GM10266 (cell line): ENCODE measurements at regions not wholly inside any gene's neighbourhood (a gene's known extent, or its start where the extent isn't known, plus 50 kb on each side); places are given as distances from the start of the nearest gene placed in this dataset.

Experiments
- DNase-seq: peaks from one replicate; pipeline ENCODE4 v3.0.0; 2012; ENCODE audit errors: extremely low spot score
- CTCF ChIP-seq: IDR thresholded peaks from 2 replicates; pipeline ENCODE4 v1.5.1; 2012; ENCODE audit warnings: mild to moderate bottlenecking, low read depth; ENCODE audit not compliant: control insufficient read depth, insufficient read depth; ENCODE audit errors: missing control alignments

DNA sequence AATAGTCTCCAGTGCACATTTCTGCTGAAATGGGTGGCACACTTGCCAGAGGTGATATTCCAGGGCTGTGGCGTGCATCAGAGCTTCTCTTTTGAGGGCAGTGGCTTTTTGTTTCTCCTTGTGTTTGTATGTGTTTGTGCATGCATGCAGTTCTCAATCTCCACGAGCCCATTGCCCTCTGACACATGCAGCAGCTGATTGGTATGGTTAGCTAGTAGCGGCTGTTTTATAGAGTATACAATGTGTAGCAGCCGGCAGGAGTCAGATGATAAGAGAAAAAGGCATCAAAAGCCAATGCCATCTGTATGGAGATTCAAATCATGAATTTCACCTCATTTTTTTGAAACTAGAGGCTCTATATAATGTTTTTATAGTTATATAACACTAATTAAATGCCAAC, 616.9 kb upstream of the STXBP6 start:
- no peak for TF ChIP-seq CTCF

GRCh38 chr14:25658988-25659387, 609.0 kb upstream of the STXBP6 start:
- TF ChIP-seq CTCF: no peak

More for the DNA sequence above, 616.9 kb upstream of the STXBP6 start:
- no peak for DNase-seq

GRCh38 chr14:25630447-25630846, 580.5 kb upstream of the STXBP6 start:
- no peak for TF ChIP-seq CTCF
- no peak for DNase-seq

More at GRCh38 chr14:25658988-25659387, 609.0 kb upstream of the STXBP6 start:
- no peak for DNase-seq

DNA sequence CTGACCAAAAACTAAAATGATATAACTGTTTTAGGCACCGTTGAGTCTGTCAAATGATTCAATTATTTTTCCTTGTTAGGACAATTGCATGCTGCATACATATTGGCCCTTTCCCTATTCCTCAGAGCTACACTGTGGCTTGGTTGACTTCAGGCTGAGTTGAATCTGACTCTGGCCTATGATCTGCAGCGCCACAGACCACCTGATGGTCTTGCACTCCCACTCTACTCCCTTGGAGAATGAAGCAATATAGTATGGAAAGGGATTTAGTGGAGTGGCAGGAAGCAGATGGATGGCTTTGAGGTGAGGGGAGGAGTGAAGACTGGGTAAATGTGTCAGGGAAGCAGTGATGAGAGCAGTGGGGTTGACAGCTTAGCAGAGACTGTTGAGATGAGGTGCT, 579.0 kb upstream of the STXBP6 start:
- no peak for TF ChIP-seq CTCF
- DNase-seq: no peak

DNA sequence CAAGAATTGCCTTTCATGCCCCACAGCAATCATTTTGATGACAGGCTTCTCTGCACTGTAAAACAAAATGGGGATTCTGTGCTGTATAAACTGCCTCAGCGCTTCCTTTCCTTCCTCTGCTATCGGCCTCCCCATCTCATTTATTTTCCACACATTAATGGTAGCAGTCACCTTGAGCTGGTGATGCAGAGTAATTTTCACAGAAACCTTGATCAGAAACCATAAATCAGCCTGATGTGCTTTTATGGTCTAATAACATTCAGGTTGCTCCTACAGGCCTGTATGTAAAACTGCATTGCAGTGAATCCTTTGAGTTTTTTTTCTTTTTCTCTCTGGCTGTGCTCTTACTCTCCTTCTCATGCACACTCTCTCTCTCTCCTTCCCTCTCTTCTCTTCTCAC, 578.4 kb upstream of the STXBP6 start:
- DNase-seq: no peak
- TF ChIP-seq CTCF: no peak

DNA sequence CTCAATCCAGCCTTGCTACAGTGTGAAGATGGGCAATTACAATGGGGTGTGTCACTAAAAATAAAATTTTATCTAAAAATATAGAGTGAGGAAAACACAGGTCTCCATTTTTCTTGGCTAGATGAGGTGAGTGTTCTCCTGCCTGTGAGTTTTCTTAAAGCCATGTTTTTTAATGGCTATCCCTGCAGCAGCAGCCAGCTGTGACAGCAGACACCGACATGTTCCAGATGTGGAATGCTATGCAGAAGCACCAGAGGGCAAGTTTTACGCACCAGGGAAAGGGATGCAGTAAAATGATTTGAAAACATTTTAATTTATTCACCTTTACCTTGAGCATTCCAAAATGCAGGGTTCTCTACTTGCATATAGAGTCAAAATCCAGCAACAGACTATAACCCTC, 577.0 kb upstream of the STXBP6 start:
- no peak for DNase-seq
- no peak for TF ChIP-seq CTCF

DNA sequence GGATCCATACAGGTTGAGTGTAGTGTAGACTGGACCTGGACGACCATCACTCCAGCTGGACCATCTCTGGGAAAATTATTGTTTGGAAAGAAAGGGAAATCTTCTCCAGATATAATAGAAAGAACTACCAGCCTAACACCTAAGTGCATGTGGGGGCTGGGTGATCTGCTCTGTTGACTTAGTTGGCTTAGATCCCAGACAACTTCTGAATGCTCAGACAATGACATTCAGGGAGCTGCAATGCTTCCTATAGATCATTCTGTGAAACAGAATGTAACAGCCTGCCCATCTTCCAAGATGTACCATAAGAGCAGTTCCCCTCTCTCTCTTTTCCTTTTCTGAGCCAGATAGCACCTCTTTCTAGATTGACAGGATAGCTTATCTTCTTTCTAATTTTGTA, 572.8 kb upstream of the STXBP6 start:
- DNase-seq: no peak
- no peak for TF ChIP-seq CTCF
